Tibial artery (tissue), 4 donors: ENCODE measurements at regions not wholly inside any gene's neighbourhood (a gene's known extent, or its start where the extent isn't known, plus 50 kb on each side); places are given as distances from the start of the nearest gene placed in this dataset.

Source experiments
- DNase-seq, 2 donors: peaks; one replicate each; pipeline ENCODE4 v3.0.0-alpha.2; 2019
- H3K27ac ChIP-seq, 2 donors: fragments of 200-600 bp; sonication (generic) in 1 of 2; 1 replicate in 1 of 2; 2 replicates in 1 of 2; pipeline ENCODE4 v1.5.1; 2018 to 2019; ENCODE audit warnings: mild to moderate bottlenecking in 1 of 2
- H3K27me3 ChIP-seq, 2 donors: fragments of 200-600 bp; sonication (generic) in 1 of 2; one replicate each; pipeline versions ENCODE4 v1.5.1 to v1.6.0; 2016 to 2019
- H3K36me3 ChIP-seq, 3 donors: fragments of 200-600 bp; sonication (generic) in 2 of 3; one replicate each; pipeline ENCODE4 v1.5.1; 2016 to 2019; ENCODE audit warnings: mild to moderate bottlenecking in 2 of 3
- H3K4me1 ChIP-seq, 4 donors: fragments of 200-600 bp; sonication (generic) in 2 of 4; 1 replicate in 3 of 4; 2 replicates in 1 of 4; pipeline ENCODE4 v1.5.1; 2016 to 2019
- H3K4me3 ChIP-seq, 2 donors: fragments of 200-600 bp; sonication (generic) in 1 of 2; 1 replicate in 1 of 2; 2 replicates in 1 of 2; pipeline ENCODE4 v1.5.1; 2018 to 2019; ENCODE audit warnings: mild to moderate bottlenecking in 2 of 2
- H3K9me3 ChIP-seq, 3 donors: fragments of 200-600 bp; sonication (generic) in 1 of 3; one replicate each; pipeline ENCODE4 v1.5.1; 2016 to 2019
- intact Hi-C: fragments of 100-400 bp; cut with DNase I; formaldehyde crosslinking; loops from one replicate; pipeline ENCODE4 v1.15.0; 2023; ENCODE audit warnings: low total_unique reads
- TF ChIP-seq, protein P1 (sequence below), 2 experiments: fragments of 200-600 bp in 1 of 2; fragments of 450-650 bp in 1 of 2; IDR thresholded peaks; one replicate each; pipeline ENCODE4 v1.5.1; 2017 to 2019; ENCODE audit warnings: antibody characterized with exemption in 2 of 2, mild to moderate bottlenecking in 1 of 2, moderate library complexity in 1 of 2

DNA sequence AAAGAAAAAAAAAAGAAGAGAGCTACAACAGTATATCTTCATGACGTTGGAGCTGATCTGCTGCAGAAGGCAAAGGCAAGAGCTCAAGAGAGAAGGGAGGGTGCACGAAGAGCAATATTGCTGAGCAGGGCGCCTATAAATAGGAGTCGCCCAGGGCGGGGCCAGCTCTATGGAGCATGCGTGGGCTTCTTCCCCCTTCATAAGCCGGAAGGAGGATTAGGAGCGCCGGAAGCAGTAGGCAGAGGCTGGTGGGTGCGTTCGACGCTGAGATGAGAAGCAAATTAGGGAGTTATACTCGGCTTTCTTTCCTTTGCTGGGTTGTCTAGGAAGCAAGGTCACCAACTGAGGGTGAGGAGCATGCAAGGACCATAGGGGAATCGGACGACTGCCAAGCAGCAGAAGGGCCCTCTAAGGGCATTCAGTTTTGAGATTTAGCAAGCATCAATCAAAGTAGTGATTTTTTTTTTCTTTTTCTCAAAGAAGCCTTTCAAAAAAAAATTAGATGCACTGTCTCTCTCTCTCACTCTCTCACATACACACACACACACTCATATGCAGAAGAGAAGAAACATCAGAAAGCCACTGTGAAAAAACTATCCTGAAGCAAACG lies 496.7 kb downstream of the ENC1 start:
- TF ChIP-seq, protein P1, sequence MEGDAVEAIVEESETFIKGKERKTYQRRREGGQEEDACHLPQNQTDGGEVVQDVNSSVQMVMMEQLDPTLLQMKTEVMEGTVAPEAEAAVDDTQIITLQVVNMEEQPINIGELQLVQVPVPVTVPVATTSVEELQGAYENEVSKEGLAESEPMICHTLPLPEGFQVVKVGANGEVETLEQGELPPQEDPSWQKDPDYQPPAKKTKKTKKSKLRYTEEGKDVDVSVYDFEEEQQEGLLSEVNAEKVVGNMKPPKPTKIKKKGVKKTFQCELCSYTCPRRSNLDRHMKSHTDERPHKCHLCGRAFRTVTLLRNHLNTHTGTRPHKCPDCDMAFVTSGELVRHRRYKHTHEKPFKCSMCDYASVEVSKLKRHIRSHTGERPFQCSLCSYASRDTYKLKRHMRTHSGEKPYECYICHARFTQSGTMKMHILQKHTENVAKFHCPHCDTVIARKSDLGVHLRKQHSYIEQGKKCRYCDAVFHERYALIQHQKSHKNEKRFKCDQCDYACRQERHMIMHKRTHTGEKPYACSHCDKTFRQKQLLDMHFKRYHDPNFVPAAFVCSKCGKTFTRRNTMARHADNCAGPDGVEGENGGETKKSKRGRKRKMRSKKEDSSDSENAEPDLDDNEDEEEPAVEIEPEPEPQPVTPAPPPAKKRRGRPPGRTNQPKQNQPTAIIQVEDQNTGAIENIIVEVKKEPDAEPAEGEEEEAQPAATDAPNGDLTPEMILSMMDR (IDR thresholded peaks at IDR 0.05), result no peak
- Histone ChIP-seq H3K27ac (no peak overlapping the region), H3K9me3 (no peaks in the 10 kb centered on the region), H3K4me1 (peaks cover 0 to 8% (median 3%) of the 10 kb centered on the region in 4 donors), H3K27me3 (no peaks in the 10 kb centered on the region), H3K4me3 (no peak overlapping the region), H3K36me3 (no peaks in the 10 kb centered on the region)
- intact Hi-C loops, result no loop called here
- DNase-seq, result no peak

DNA sequence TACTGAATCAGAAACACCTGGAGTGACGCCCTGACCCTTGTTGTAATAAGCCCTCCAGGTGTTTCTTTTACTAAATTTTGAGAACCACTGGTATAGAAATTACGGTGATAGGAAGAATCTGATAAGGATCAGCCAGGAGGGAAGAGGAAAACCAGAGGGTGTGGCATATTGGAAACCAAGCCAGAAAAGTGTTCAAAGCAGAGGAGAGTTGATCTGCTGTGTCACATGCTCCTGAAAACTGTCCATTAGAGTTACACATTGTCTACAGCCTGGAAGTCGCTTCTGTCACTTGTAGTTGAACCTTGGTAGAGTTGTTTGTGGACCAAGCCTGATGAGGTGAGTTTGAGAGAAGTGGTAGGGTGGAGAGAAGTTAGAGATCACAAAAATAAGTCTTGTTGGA lies 497.4 kb downstream of the ENC1 start:
- DNase-seq, result no peak
- Histone ChIP-seq H3K27ac (no peak overlapping the region), H3K36me3 (no peaks in the 10 kb centered on the region), H3K4me1 (peaks cover 0 to 2% (median under 1%) of the 10 kb centered on the region in 4 donors), H3K4me3 (no peak overlapping the region), H3K27me3 (no peaks in the 10 kb centered on the region), H3K9me3 (no peaks in the 10 kb centered on the region)
- intact Hi-C loops, result no loop called here
- TF ChIP-seq, protein P1 (IDR thresholded peaks at IDR 0.05), result no peak

DNA sequence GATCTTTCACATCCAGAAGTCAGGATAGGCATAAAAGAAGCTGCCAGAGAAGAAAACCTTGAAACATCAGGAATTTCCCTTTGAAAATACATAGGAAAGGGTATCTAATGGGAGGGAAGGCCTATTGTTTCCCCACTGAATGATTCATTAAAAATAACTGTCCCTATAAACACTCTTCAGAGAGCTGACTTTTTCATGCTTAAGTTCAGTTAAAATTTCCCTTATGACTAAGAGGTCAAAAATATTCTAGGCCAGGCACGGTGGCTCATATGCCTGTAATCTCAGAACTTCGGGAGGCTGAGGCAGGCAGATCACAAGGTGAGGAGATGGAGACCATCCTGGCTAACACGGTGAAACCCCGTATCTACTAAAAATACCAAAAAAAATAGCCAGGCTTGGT lies 499.5 kb downstream of the ENC1 start:
- H3K9me3 ChIP-seq, result no peaks in the 10 kb centered on the region
- DNase-seq, result no peak
- no peaks in the 10 kb centered on the region for H3K36me3 ChIP-seq
- H3K4me3 ChIP-seq, result no peak overlapping the region
- H3K4me1 ChIP-seq, result peaks cover 0 to 7% (median 0%) of the 10 kb centered on the region in 4 donors
- intact Hi-C loops, result no loop called here
- H3K27ac ChIP-seq, result no peak overlapping the region
- TF ChIP-seq, protein P1 (IDR thresholded peaks at IDR 0.05), result no peak
- no peaks in the 10 kb centered on the region for H3K27me3 ChIP-seq

DNA sequence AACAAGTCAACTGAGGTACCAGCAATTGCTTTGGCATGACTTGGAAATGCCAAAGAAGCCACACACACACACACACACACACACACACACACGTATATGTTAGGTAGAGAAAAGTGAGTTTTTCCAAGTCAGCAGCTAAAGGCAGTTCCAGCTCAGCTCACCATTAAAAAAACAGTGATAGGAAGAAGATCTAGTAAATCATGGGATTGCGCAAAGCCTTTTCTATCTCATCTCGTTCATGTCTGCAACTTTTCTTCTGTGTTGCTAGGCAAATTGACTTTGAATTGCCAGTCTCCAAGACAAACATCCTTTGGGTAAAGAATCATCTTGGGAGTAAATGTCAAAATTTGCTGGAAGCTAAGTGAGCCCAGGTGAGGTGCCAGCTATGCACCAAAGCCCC lies 500.1 kb downstream of the ENC1 start:
- H3K27me3 ChIP-seq, result no peaks in the 10 kb centered on the region
- intact Hi-C loops, result no loop called here
- H3K9me3 ChIP-seq, result no peaks in the 10 kb centered on the region
- TF ChIP-seq, protein P1 (IDR thresholded peaks at IDR 0.05), result no peak
- H3K4me3 ChIP-seq, result no peak overlapping the region
- H3K36me3 ChIP-seq, result no peaks in the 10 kb centered on the region
- DNase-seq, result no peak
- H3K4me1 ChIP-seq, result peaks cover 0 to 7% (median 0%) of the 10 kb centered on the region in 4 donors
- no peak overlapping the region for H3K27ac ChIP-seq

DNA sequence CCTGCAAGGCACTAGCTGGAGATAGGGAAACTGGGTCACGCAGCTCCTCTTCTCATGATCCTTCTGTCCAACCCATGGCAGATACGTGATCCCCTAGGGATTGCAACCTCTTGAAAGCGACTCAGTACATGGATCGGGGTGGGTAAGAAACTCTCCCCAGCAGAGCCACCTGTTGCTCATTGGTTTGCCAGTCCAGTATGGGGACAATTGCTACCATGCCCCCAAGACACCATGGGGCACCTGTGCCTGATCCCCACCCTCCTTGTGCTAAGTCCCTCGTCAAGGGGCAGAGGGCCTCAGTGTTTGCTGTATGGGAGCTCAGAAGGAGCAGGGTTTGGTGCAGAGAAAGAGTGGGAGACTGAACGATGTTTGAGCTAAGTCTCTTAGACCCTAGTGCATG lies 500.9 kb downstream of the ENC1 start:
- Histone ChIP-seq H3K9me3 (no peaks in the 10 kb centered on the region), H3K27ac (no peak overlapping the region), H3K36me3 (no peaks in the 10 kb centered on the region), H3K27me3 (no peaks in the 10 kb centered on the region), H3K4me1 (peaks cover 0 to 7% (median 0%) of the 10 kb centered on the region in 4 donors), H3K4me3 (no peak overlapping the region)
- no peak for DNase-seq
- intact Hi-C loops, result no loop called here
- TF ChIP-seq, protein P1 (IDR thresholded peaks at IDR 0.05), result no peak

DNA sequence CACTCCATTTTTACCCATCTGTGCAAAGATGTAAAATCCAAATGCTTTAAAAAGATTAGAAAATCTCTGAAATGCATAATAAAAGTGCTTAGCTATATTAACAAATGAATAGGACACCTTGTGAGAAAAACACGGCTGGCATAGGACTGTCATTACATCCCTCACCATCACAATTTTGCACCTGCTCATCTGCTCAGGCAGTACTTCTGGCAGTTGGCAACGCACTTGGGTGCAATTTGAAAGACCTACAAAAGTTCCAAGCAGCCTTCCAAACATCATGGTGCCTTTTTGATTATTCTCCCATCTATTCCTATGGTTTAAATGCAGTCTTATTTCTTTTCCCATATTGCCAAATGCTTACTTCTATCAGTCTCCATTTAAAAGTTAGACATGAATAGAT lies 501.8 kb downstream of the ENC1 start:
- Histone ChIP-seq H3K36me3 (no peaks in the 10 kb centered on the region), H3K4me1 (peaks cover 0 to 7% (median 0%) of the 10 kb centered on the region in 4 donors), H3K4me3 (no peak overlapping the region), H3K27ac (no peak overlapping the region), H3K9me3 (no peaks in the 10 kb centered on the region), H3K27me3 (no peaks in the 10 kb centered on the region)
- no peak for DNase-seq
- intact Hi-C loops, result no loop called here
- TF ChIP-seq, protein P1 (IDR thresholded peaks at IDR 0.05), result no peak
